ENCODE measurements at regions not wholly inside any gene's neighbourhood (a gene's known extent, or its start where the extent isn't known, plus 50 kb on each side); places are given as distances from the start of the nearest gene placed in this dataset.

DNA sequence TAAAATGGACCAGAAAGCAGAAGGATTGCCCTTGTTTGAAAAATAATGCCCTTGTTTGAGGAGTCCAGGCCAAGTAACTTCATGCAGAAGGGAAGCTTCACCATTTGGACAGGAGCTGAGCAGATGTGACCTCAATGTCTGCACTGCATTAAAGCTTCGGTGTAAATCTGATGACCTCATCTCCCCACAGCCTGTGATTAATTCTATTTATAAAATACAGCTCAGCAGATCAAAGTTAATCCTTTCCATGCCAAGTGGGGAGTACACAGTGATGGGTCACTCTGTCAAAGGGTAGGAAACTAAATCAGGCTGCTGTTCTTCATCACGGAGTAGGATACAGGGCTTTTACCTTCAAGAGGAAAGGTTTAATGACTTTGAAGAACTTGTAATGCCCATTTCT, 533.7 kb downstream of the RPS29 start:
- in situ Hi-C loops (cut with MboI; ENCODE audit: low pct_unique_long_range_greater_than_20kb, low sequenced_read_pairs, unreplicated experiment) = no loop called here
- TF ChIP-seq, protein P1, sequence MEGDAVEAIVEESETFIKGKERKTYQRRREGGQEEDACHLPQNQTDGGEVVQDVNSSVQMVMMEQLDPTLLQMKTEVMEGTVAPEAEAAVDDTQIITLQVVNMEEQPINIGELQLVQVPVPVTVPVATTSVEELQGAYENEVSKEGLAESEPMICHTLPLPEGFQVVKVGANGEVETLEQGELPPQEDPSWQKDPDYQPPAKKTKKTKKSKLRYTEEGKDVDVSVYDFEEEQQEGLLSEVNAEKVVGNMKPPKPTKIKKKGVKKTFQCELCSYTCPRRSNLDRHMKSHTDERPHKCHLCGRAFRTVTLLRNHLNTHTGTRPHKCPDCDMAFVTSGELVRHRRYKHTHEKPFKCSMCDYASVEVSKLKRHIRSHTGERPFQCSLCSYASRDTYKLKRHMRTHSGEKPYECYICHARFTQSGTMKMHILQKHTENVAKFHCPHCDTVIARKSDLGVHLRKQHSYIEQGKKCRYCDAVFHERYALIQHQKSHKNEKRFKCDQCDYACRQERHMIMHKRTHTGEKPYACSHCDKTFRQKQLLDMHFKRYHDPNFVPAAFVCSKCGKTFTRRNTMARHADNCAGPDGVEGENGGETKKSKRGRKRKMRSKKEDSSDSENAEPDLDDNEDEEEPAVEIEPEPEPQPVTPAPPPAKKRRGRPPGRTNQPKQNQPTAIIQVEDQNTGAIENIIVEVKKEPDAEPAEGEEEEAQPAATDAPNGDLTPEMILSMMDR (IDR thresholded peaks at IDR 0.05; ENCODE audit: extremely low read depth, insufficient read depth, missing control alignments) = no peak
- no peak for DNase-seq (ENCODE audit: low spot score)

DNA sequence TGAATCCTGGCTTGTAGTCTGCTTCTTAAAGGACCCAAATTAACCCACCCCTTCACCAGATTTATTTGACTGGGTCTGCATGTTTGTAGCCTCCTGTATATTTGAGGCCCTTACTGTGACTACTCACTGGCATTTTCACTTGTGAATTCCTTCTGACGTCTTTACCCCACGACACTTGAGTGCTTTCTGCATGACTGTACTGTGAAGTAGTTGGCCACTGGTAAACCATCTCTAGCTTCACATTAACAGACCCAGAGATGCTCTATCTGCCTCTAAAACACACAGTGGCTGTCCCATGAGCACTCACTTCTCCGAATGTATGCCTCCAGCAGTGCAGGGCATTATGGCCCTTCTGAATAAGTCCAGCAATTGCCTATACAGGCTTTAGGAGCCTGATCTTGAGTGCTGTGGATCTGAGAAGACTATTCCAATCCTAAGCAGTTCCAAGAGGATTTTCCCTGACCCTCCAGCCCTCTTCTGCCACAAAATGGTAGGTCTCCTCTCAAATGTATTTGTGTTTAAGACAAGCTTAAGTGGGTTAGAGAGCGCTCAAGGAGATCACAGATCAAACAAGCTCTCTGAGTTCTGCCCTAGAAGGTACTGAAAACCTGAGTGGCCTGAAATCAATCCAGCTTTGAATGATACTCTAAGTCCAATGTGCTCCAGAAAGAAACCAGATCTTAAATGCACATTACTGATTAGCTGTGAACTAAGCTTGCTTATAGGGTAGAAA, 534.7 kb downstream of the RPS29 start:
- in situ Hi-C loops (cut with MboI; ENCODE audit: low pct_unique_long_range_greater_than_20kb, low sequenced_read_pairs, unreplicated experiment) = no loop called here
- TF ChIP-seq, protein P1 (IDR thresholded peaks at IDR 0.05; ENCODE audit: extremely low read depth, insufficient read depth, missing control alignments) = no peak
- DNase-seq (ENCODE audit: low spot score) = no peak

DNA sequence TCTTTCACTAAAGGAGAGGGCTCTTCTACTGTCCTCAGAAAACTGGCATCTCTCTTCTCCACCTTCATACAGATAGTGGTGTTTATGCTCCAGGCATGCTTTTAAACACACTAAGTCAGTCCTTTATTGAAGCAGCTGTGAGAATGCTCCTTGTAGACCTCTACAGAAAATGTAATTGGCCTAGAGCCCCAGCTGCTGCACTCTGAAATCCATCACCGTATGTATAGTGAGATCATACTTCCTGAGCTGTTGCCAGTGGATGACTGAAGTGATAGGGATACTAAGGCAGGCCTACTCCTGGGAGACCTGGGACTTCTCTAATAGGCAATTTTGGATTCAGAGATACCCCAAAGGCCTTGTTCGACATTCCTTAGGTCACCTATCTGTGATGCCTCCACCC, 535.4 kb downstream of the RPS29 start:
- TF ChIP-seq, protein P1 (IDR thresholded peaks at IDR 0.05; ENCODE audit: extremely low read depth, insufficient read depth, missing control alignments) = no peak
- no peak for DNase-seq (ENCODE audit: low spot score)

DNA sequence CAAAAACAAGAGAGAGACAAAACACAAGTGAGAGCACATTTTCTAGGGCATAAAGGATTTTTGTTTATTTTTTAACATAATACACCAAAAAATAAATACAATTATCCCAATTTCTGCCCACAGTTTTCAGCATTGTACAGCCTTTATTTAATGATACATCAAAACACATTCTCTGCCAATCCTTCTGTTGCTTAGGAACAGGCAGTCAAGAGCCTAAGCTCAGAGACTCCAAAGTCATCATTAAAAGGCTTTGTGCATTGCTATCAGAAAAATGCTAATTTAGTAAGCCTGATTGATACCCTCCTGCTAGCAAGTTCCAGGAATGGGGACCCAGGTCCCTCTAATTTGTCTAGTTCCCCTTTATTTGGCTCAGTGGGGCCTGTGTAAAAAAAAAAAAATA, 536.5 kb downstream of the RPS29 start:
- TF ChIP-seq, protein P1 (IDR thresholded peaks at IDR 0.05; ENCODE audit: extremely low read depth, insufficient read depth, missing control alignments) = no peak
- in situ Hi-C loops (cut with MboI; ENCODE audit: low pct_unique_long_range_greater_than_20kb, low sequenced_read_pairs, unreplicated experiment) = no loop called here
- no peak for DNase-seq (ENCODE audit: low spot score)

More for the DNA sequence above, 535.4 kb downstream of the RPS29 start:
- in situ Hi-C loops (cut with MboI; ENCODE audit: low pct_unique_long_range_greater_than_20kb, low sequenced_read_pairs, unreplicated experiment) = no loop called here

DNA sequence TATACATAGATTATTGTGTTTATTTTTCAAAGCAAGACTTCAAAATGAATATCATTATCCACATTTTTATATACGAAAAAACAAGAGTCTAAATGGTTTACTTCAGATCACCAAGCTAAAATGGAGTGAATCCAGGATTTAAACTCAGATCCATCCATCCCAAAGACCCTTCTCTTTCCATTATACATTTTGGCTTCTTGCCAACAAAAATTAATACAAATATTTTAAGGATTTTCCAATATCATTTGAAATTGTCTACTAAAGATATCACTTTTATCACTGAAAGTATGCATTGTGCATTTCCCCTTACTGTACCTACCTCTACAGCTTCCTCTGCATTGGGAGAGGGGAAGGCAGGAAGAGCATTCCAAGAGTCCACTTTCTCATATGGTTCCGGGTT, 541.2 kb downstream of the RPS29 start:
- in situ Hi-C loops (cut with MboI; ENCODE audit: low pct_unique_long_range_greater_than_20kb, low sequenced_read_pairs, unreplicated experiment) = no loop called here
- no peak for DNase-seq (ENCODE audit: low spot score)
- TF ChIP-seq, protein P1 (IDR thresholded peaks at IDR 0.05; ENCODE audit: extremely low read depth, insufficient read depth, missing control alignments) = no peak

DNA sequence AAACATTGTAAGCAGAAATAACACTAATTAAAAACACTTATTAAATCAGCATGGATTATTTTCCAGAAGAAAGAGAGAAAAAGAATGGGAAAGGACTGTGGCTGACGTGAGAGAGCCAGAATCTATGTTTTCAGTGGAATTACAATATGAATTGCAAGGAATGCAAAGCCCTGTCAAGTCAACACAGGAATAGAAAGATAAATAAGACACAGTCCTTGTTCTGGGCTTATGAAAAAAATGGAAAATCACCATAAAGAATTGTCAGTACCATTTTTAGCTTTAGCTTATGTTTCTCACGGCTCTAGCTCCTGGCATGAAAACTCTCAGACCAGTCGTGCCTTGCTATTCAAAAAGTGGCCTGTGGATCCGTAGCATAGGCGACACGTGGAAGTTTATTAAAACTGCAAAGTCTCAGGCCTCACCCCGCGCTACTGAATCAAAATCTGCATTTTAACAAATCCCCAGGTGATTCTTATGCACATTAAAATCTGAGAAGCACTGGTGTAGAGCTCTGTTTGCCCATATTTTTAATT, 549.1 kb downstream of the RPS29 start:
- in situ Hi-C loops (cut with MboI; ENCODE audit: low pct_unique_long_range_greater_than_20kb, low sequenced_read_pairs, unreplicated experiment) = no loop called here
- no peak for DNase-seq (ENCODE audit: low spot score)
- TF ChIP-seq, protein P1 (IDR thresholded peaks at IDR 0.05; ENCODE audit: extremely low read depth, insufficient read depth, missing control alignments) = no peak
